ENCODE measurements at regions not wholly inside any gene's neighbourhood (a gene's known extent, or its start where the extent isn't known, plus 50 kb on each side); places are given as distances from the start of the nearest gene placed in this dataset.

DNA sequence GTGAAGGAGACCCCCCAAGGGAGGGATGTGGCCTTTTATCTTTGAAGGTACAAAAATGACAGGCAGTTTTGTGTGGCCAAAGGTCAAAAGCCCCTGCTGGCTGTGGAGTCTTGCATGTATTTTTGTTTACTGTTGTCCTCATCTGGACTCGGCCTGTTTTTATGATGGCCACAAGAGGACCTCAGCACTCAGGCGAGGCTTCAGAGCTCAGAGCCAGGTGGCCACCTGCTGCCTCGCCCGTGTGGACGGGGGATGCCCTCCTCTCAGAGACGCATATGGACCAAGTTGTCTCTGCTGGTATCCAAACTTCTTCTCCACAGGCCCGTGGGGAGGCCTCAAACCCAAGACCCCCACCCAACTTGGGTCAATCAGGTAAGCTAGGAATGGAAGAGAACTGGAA lies 118.2 kb downstream of the DACT2 start:
- TF ChIP-seq GATA2 (IDR thresholded peaks at IDR 0.05; ENCODE audit: low read depth, low read length) (no peak), GATA3 (IDR thresholded peaks at IDR 0.05; ENCODE audit: low read depth, low read length) (no peak)

All from SH-SY5Y (cell line).